SK-N-SH treated with all-trans-retinoic acid at 6 μM for 48 hours (cell line): ENCODE measurements at regions not wholly inside any gene's neighbourhood (a gene's known extent, or its start where the extent isn't known, plus 50 kb on each side); places are given as distances from the start of the nearest gene placed in this dataset.

Experiments
- ATAC-seq: fragments of 200-7000 bp; cut with Tn5 transposase; 3 replicates; pipeline ENCODE4 v1.9.1; 2020; ENCODE audit warnings: mild to moderate bottlenecking, moderate library complexity
- ARNTL ChIP-seq: fragments of 450-650 bp; formaldehyde crosslinking; IDR thresholded peaks from 2 replicates; pipeline ENCODE4 v1.5.0; 2020; ENCODE audit warnings: low read depth, mild to moderate bottlenecking, moderate library complexity, borderline replicate concordance
- BACH2 ChIP-seq: fragments of 250-450 bp; sonication (Bioruptor Pico); IDR thresholded peaks from 2 replicates; pipeline ENCODE4 v1.9.0; 2021; ENCODE audit warnings: mild to moderate bottlenecking, borderline replicate concordance
- CSDC2 ChIP-seq: fragments of 250-450 bp; sonication (Bioruptor Pico); IDR thresholded peaks from 2 replicates; pipeline ENCODE4 v1.5.0; 2020; ENCODE audit warnings: mild to moderate bottlenecking, moderate library complexity
- CSRNP3 ChIP-seq: fragments of 250-450 bp; sonication (Bioruptor Pico); IDR thresholded peaks from 2 replicates; pipeline ENCODE4 v1.5.1; 2021; ENCODE audit warnings: mild to moderate bottlenecking, moderate library complexity
- ESRRG ChIP-seq: fragments of 250-450 bp; sonication (Bioruptor Pico); IDR thresholded peaks from 2 replicates; pipeline ENCODE4 v1.6.1; 2021; ENCODE audit warnings: mild to moderate bottlenecking
- GLIS3 ChIP-seq: fragments of 250-450 bp; sonication (Bioruptor Pico); IDR thresholded peaks from 2 replicates; pipeline ENCODE4 v1.5.0; 2020; ENCODE audit warnings: mild to moderate bottlenecking, moderate library complexity
- ISL1 ChIP-seq: fragments of 250-450 bp; sonication (Bioruptor Pico); IDR thresholded peaks from 2 replicates; pipeline ENCODE4 v2.1.2; 2022; ENCODE audit warnings: mild to moderate bottlenecking, moderate library complexity
- OSR1 ChIP-seq: fragments of 250-450 bp; sonication (Bioruptor Pico); IDR thresholded peaks from 2 replicates; pipeline ENCODE4 v1.8.0; 2022; ENCODE audit warnings: moderate library complexity, mild to moderate bottlenecking, inconsistent platforms
- PPARA ChIP-seq: fragments of 250-450 bp; sonication (Bioruptor Pico); IDR thresholded peaks from 2 replicates; pipeline ENCODE4 v1.5.0; 2020; ENCODE audit warnings: mild to moderate bottlenecking, borderline replicate concordance
- RARB ChIP-seq: fragments of 250-450 bp; sonication (Bioruptor Pico); IDR thresholded peaks from 2 replicates; pipeline ENCODE4 v1.8.0; 2021; ENCODE audit warnings: mild to moderate bottlenecking, moderate library complexity
- SNAI2 ChIP-seq: fragments of 250-450 bp; sonication (Bioruptor Pico); IDR thresholded peaks from 2 replicates; pipeline ENCODE4 v1.5.0; 2020; ENCODE audit warnings: mild to moderate bottlenecking, moderate library complexity
- TCF4 ChIP-seq: fragments of 250-450 bp; sonication (Bioruptor Pico); IDR thresholded peaks from 2 replicates; pipeline ENCODE4 v1.8.0; 2021; ENCODE audit warnings: mild to moderate bottlenecking, moderate library complexity, borderline replicate concordance
- TOX ChIP-seq: fragments of 250-450 bp; sonication (Bioruptor Pico); IDR thresholded peaks from 2 replicates; pipeline ENCODE4 v1.8.0; 2021; ENCODE audit warnings: mild to moderate bottlenecking, moderate library complexity, borderline replicate concordance
- ZC3H10 ChIP-seq: fragments of 250-450 bp; sonication (Bioruptor Pico); IDR thresholded peaks from 2 replicates; pipeline ENCODE4 v1.5.1; 2021; ENCODE audit warnings: mild to moderate bottlenecking, moderate library complexity
- ZFP3 ChIP-seq: fragments of 250-450 bp; sonication (Bioruptor Pico); IDR thresholded peaks from 2 replicates; pipeline ENCODE4 v1.5.0; 2020; ENCODE audit warnings: mild to moderate bottlenecking, moderate library complexity
- ZFP30 ChIP-seq: fragments of 450-650 bp; formaldehyde crosslinking; IDR thresholded peaks from 2 replicates; pipeline ENCODE4 v1.5.0; 2022; ENCODE audit warnings: mild to moderate bottlenecking, moderate library complexity
- ZNF70 ChIP-seq: fragments of 450-650 bp; formaldehyde crosslinking; IDR thresholded peaks from 2 replicates; pipeline ENCODE4 v1.5.0; 2020; ENCODE audit warnings: mild to moderate bottlenecking, moderate library complexity
- ZNF8 ChIP-seq: fragments of 450-650 bp; formaldehyde crosslinking; IDR thresholded peaks from 2 replicates; pipeline ENCODE4 v1.5.0; 2020; ENCODE audit warnings: mild to moderate bottlenecking, moderate library complexity
- TF ChIP-seq, protein P1 (sequence below): fragments of 250-450 bp; sonication (Bioruptor Pico); IDR thresholded peaks from 2 replicates; pipeline ENCODE4 v1.8.0; 2021; ENCODE audit warnings: low read depth, mild to moderate bottlenecking, moderate library complexity, borderline replicate concordance
- TF ChIP-seq, protein P2 (sequence below): fragments of 250-450 bp; sonication (Bioruptor Pico); IDR thresholded peaks from 2 replicates; pipeline ENCODE4 v1.5.0; 2020; ENCODE audit warnings: mild to moderate bottlenecking, moderate library complexity
- TF ChIP-seq, protein P3 (sequence below): fragments of 250-450 bp; sonication (Bioruptor Pico); IDR thresholded peaks from 2 replicates; pipeline ENCODE4 v1.8.0; 2020; ENCODE audit warnings: mild to moderate bottlenecking, moderate library complexity, borderline replicate concordance

DNA sequence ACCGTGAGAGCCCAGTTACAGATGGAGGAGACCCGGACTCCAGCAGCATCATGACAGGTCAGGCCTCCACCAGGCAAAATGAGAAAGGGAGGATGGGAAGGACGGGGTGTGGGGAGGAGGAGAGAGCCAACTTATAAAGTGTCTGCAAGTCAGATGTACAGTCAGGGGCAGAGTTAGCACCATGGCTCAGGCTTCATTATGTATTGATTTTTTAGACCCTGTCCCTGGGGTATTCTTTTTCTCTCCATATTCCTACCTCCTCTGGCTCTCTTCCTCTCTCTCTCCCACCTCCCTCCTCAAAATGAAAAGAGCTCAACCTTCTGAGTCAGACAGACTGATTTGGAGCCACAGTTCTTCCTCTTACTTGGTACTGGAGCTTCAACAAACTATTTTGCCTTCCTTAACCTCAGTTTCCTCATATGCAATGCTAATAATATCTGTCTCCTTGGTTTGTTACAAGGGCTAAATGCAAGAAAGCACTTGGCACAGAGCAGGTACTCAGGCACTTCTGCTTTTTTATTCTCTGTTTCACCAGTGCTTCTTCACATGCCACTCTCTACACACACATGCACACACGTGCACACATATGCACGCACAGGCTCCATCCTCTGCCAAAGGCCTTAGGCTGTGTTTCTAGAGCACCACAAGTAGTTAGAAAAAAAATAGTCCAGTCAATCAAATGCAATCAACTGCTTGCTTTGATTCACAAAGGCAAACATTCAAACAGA is 92.3 kb upstream of the PKDCC start:
- ATAC-seq = peak; percentile 25; the same call in 1 of the 3 replicates
- TF ChIP-seq ZFP30 (CRISPR knock-in tag) (no peak), SNAI2 (no peak), PPARA (CRISPR knock-in tag) (no peak), ESRRG (no peak), ARNTL (0 out of 2 replicates have a peak, but pooled peaks have one; percentile 38), GLIS3 (no peak), ZNF70 (CRISPR knock-in tag) (0 out of 2 replicates have a peak, but pooled peaks have one; percentile 30)
- TF ChIP-seq, protein P1, sequence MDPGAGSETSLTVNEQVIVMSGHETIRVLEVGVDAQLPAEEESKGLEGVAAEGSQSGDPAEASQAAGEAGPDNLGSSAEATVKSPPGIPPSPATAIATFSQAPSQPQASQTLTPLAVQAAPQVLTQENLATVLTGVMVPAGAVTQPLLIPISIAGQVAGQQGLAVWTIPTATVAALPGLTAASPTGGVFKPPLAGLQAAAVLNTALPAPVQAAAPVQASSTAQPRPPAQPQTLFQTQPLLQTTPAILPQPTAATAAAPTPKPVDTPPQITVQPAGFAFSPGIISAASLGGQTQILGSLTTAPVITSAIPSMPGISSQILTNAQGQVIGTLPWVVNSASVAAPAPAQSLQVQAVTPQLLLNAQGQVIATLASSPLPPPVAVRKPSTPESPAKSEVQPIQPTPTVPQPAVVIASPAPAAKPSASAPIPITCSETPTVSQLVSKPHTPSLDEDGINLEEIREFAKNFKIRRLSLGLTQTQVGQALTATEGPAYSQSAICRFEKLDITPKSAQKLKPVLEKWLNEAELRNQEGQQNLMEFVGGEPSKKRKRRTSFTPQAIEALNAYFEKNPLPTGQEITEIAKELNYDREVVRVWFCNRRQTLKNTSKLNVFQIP (CRISPR knock-in tag) = no peak
- TF ChIP-seq, protein P2, sequence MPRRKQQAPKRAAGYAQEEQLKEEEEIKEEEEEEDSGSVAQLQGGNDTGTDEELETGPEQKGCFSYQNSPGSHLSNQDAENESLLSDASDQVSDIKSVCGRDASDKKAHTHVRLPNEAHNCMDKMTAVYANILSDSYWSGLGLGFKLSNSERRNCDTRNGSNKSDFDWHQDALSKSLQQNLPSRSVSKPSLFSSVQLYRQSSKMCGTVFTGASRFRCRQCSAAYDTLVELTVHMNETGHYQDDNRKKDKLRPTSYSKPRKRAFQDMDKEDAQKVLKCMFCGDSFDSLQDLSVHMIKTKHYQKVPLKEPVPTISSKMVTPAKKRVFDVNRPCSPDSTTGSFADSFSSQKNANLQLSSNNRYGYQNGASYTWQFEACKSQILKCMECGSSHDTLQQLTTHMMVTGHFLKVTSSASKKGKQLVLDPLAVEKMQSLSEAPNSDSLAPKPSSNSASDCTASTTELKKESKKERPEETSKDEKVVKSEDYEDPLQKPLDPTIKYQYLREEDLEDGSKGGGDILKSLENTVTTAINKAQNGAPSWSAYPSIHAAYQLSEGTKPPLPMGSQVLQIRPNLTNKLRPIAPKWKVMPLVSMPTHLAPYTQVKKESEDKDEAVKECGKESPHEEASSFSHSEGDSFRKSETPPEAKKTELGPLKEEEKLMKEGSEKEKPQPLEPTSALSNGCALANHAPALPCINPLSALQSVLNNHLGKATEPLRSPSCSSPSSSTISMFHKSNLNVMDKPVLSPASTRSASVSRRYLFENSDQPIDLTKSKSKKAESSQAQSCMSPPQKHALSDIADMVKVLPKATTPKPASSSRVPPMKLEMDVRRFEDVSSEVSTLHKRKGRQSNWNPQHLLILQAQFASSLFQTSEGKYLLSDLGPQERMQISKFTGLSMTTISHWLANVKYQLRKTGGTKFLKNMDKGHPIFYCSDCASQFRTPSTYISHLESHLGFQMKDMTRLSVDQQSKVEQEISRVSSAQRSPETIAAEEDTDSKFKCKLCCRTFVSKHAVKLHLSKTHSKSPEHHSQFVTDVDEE = 0 out of 2 replicates have a peak, but pooled peaks have one; percentile 12

DNA sequence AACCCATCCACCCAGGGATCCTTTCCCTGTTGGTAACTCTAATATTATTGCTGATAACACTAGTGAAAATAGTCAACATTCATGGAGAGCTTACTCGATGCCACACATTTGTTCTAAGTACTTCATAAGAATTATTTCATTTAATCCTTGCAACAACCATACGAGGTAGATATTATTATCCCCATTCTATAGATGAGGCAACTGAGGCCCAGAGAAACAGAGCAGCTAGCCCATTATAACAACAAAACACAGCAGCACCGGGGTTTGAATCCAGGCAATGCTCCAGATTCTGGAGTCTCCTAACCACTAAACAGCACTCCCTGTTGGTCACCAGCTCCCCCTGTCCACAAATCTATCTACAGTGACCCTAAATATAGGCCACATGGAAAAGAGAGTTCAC is 90.4 kb upstream of the PKDCC start:
- ATAC-seq = no peak

DNA sequence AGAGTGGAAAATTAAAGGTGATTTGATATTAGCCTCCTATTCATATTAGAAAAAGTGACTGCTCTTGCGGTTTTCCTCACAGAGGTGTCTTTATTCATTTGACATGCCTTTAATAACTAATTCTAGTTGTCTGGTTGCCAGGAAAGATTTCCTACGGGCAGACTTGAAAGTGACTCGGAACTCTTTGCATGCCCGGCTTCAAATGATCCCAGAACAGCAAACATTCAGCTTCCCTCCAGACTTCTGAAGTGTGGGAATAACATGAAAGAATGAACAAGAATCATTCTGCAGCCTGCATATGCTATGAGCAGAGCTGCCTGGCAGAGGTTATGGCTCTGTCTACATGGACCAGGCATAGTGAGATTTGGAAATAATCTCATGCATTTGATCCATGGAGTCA is 89.6 kb upstream of the PKDCC start:
- ATAC-seq = no peak
- TF ChIP-seq TCF4 (no peak), GLIS3 (no peak), SNAI2 (no peak), CSRNP3 (CRISPR knock-in tag) (no peak), CSDC2 (no peak), PPARA (CRISPR knock-in tag) (no peak), ZNF70 (CRISPR knock-in tag) (no peak), ZNF8 (no peak), ZFP30 (CRISPR knock-in tag) (no peak), TOX (CRISPR knock-in tag) (no peak), ISL1 (CRISPR knock-in tag) (no peak), BACH2 (CRISPR knock-in tag) (no peak), ARNTL (no peak), ZFP3 (no peak), ZC3H10 (CRISPR knock-in tag) (no peak), RARB (CRISPR knock-in tag) (no peak), OSR1 (CRISPR knock-in tag) (no peak)
- TF ChIP-seq, protein P2 = no peak
- TF ChIP-seq, protein P1 (CRISPR knock-in tag) = no peak
- TF ChIP-seq, all 23 proteins: peak for 0

More for the DNA sequence above, 90.4 kb upstream of the PKDCC start:
- no peak for TF ChIP-seq ISL1 (CRISPR knock-in tag)
- no peak for TF ChIP-seq OSR1 (CRISPR knock-in tag)
- no peak for TF ChIP-seq ZNF8
- TF ChIP-seq ZFP3 = no peak
- TF ChIP-seq, protein P3, sequence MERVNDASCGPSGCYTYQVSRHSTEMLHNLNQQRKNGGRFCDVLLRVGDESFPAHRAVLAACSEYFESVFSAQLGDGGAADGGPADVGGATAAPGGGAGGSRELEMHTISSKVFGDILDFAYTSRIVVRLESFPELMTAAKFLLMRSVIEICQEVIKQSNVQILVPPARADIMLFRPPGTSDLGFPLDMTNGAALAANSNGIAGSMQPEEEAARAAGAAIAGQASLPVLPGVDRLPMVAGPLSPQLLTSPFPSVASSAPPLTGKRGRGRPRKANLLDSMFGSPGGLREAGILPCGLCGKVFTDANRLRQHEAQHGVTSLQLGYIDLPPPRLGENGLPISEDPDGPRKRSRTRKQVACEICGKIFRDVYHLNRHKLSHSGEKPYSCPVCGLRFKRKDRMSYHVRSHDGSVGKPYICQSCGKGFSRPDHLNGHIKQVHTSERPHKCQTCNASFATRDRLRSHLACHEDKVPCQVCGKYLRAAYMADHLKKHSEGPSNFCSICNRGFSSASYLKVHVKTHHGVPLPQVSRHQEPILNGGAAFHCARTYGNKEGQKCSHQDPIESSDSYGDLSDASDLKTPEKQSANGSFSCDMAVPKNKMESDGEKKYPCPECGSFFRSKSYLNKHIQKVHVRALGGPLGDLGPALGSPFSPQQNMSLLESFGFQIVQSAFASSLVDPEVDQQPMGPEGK (CRISPR knock-in tag) = no peak
- no peak for TF ChIP-seq CSDC2
